Nephron progenitor cell (in vitro differentiated cells): ENCODE measurements at regions not wholly inside any gene's neighbourhood (a gene's known extent, or its start where the extent isn't known, plus 50 kb on each side); places are given as distances from the start of the nearest gene placed in this dataset.

Source experiments
- DNase-seq: peaks from one replicate; pipeline ENCODE4 v3.0.0; 2021
- H3K27ac Mint-ChIP-seq: 2 replicates; pipeline ENCODE4 v1.8.0; 2021; ENCODE audit warnings: mild to moderate bottlenecking, moderate library complexity, mixed read lengths
- H3K27me3 Mint-ChIP-seq: 2 replicates; pipeline ENCODE4 v1.8.0; 2021; ENCODE audit warnings: mild to moderate bottlenecking, low read depth, mixed read lengths; ENCODE audit not compliant: poor library complexity
- H3K36me3 Mint-ChIP-seq: 2 replicates; pipeline ENCODE4 v1.8.0; 2021; ENCODE audit warnings: low read depth, mixed read lengths
- H3K4me1 Mint-ChIP-seq: 2 replicates; pipeline ENCODE4 v1.8.0; 2021; ENCODE audit warnings: mixed read lengths
- H3K4me3 Mint-ChIP-seq: 2 replicates; pipeline ENCODE4 v1.8.0; 2021; ENCODE audit warnings: mild to moderate bottlenecking, moderate library complexity, mixed read lengths
- H3K9me3 Mint-ChIP-seq: 2 replicates; pipeline ENCODE4 v1.8.0; 2021; ENCODE audit warnings: mild to moderate bottlenecking, moderate library complexity, mixed read lengths
- TF ChIP-seq, protein P1 (sequence below): fragments of 200-600 bp; sonication (generic); IDR thresholded peaks from 2 replicates; pipeline ENCODE4 v1.5.0; 2021; ENCODE audit warnings: antibody characterized with exemption

DNA sequence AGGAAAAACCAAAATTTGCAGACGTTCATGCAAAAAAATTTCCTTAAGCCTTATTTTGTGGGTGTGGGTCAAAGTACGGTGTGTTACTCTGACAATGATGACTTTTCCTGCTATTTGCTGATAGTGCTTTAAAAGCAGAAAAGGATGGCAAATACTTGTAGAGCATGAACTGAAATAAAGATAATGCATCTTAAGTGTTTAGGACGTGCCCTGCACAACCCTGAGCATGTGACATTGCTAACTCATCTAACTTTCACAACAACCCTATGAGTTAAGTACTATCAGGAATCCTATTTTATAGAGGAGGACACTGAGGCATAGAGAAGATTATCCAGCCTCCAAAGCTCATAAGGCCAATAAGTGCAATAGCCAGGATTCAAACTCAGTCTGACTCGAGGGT, 143.3 kb downstream of the RNF152 start:
- Mint-ChIP-seq H3K36me3 (no peaks in the 10 kb centered on the region), H3K27me3 (peaks cover 5% of the 10 kb centered on the region), H3K4me3 (no peak overlapping the region), H3K27ac (no peak overlapping the region), H3K4me1 (peaks cover 12% of the 10 kb centered on the region), H3K9me3 (no peaks in the 10 kb centered on the region)
- TF ChIP-seq, protein P1, sequence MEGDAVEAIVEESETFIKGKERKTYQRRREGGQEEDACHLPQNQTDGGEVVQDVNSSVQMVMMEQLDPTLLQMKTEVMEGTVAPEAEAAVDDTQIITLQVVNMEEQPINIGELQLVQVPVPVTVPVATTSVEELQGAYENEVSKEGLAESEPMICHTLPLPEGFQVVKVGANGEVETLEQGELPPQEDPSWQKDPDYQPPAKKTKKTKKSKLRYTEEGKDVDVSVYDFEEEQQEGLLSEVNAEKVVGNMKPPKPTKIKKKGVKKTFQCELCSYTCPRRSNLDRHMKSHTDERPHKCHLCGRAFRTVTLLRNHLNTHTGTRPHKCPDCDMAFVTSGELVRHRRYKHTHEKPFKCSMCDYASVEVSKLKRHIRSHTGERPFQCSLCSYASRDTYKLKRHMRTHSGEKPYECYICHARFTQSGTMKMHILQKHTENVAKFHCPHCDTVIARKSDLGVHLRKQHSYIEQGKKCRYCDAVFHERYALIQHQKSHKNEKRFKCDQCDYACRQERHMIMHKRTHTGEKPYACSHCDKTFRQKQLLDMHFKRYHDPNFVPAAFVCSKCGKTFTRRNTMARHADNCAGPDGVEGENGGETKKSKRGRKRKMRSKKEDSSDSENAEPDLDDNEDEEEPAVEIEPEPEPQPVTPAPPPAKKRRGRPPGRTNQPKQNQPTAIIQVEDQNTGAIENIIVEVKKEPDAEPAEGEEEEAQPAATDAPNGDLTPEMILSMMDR: no peak
- DNase-seq: no peak

DNA sequence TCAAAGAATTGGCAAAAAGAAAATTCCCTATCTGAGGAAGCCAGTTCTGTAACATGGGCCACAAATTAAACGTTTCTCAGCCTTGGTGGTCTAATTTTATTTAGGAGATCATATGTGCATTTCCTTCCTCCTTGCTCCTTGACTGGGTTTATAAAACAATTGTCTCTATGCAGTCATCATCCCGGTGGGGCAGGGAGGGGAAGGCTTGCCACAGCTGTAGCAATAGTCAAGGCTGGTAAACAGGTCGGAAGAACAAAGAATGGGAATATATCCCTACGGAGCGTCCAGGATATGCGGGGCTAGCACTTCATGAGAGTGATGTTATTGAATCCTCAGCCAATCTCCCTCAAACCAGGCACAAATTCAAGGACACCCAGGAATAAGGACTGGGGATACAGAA, 143.8 kb downstream of the RNF152 start:
- Mint-ChIP-seq H3K9me3 (no peaks in the 10 kb centered on the region), H3K36me3 (no peaks in the 10 kb centered on the region), H3K27ac (no peak overlapping the region), H3K4me1 (peaks cover 11% of the 10 kb centered on the region), H3K27me3 (peaks cover 7% of the 10 kb centered on the region), H3K4me3 (no peak overlapping the region)
- no peak for DNase-seq
- TF ChIP-seq, protein P1: no peak

DNA sequence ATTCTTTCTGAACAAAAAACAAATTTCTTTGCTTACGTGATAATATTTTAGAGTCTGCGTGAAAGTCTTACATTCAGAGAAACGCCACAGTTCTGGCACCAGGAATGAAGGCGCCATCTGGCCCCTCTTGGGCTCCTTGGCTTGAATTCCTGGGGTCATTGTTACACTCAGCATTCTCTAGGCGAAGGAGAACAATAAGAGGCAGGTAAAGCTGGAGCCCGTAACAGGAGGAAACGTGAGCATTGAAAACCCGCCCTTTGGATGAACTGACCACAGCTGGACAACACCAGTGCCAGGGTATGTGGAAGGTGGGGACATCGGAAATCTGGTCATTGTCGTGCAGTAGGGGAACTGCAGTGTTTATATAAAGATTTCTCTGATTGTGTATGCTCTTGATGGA, 144.8 kb downstream of the RNF152 start:
- Mint-ChIP-seq H3K27me3 (peaks cover 7% of the 10 kb centered on the region), H3K4me3 (no peak overlapping the region), H3K36me3 (no peaks in the 10 kb centered on the region), H3K4me1 (peaks cover 11% of the 10 kb centered on the region), H3K9me3 (no peaks in the 10 kb centered on the region), H3K27ac (no peak overlapping the region)
- TF ChIP-seq, protein P1: no peak
- no peak for DNase-seq

DNA sequence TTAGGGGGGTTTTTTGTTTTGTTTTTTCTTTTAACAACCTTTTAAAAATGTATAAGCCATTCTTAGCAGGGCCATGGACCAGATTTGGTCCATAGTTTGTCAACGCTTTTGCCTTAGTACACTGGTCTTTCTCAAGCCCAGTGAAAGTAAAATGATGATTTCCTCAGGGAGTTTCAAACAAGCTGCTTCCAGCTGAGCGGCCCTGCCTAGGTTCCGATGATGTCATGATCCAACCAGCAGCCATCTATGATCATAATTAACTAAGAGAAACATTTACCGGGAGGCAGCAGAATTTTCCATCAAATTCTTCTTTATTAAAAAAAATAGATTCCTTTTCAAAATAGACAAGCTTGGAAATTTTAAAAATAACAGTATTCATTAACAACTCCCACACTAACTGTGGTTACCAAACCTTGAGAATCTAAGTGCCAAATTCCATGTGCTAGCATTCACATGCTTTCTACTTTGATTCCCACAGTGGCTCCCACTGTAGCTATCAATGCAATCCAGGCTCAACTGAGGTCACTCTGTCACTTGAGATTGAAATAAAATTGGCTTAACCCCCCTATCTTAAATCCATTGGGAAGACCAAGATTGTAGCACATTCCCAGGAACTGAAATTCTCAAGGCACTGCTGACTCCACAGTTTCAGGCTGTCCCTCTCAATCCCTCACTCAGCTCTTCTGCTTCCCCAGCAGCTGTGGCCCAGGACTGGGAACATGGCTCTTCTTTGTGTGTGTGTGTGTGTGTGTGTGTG, 148.9 kb downstream of the RNF152 start:
- H3K4me1 Mint-ChIP-seq: peaks cover 11% of the 10 kb centered on the region

DNA sequence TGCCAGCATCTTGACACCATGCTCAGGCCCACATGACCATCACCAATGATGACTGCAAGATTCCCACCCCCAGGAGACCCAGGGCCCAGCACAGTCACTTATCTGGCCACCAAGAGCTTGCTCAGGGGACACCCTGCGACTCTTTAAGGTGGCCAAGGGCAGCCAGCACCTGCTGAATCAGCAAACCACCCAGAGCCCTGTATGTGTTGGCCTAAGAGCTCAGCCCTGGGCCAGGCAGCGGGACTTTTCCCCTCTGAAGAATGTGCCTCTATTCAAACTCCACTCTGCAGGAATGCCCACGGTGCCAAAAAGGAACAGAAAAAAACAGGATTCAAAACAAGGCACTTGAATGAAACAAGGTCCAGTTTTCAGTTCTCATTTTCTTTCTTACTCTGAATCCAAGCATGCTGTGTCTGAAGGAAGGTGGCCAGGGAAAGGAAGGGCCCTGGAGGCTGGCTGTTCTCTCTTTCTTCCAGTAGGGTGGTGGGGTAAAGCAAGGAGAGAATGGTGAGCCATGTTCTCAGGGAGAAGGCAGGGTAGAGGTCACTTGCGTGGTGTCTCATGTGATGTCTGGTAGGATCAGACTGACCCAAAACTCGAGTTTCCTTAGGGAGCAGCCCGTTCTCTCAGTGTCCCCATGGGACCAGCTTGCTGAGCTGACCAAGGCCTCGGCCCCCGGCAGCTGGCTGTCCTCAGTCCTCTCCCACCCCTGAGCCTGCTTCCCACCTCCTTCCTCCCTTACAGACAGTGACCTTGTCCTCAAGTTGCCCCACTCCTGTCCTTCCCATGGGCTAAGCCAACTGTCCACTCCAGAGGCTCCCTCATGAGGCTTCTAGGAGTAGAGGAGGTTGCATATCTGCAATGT, 150.0 kb downstream of the RNF152 start:
- no peak overlapping the region for H3K4me3 Mint-ChIP-seq
- no peak overlapping the region for H3K27ac Mint-ChIP-seq

More for the DNA sequence above, 148.9 kb downstream of the RNF152 start:
- Mint-ChIP-seq H3K36me3 (no peaks in the 10 kb centered on the region), H3K4me3 (no peak overlapping the region), H3K27me3 (peaks cover 12% of the 10 kb centered on the region), H3K9me3 (peaks cover 4% of the 10 kb centered on the region), H3K27ac (no peak overlapping the region)
- TF ChIP-seq, protein P1: no peak
- DNase-seq: no peak

More for the DNA sequence above, 150.0 kb downstream of the RNF152 start:
- peaks cover 16% of the 10 kb centered on the region for H3K27me3 Mint-ChIP-seq
- peaks cover 4% of the 10 kb centered on the region for H3K9me3 Mint-ChIP-seq
- TF ChIP-seq, protein P1: no peak
- no peak for DNase-seq
- H3K36me3 Mint-ChIP-seq: no peaks in the 10 kb centered on the region
- peaks cover 11% of the 10 kb centered on the region for H3K4me1 Mint-ChIP-seq
